HL-60 (cell line): ENCODE measurements at regions not wholly inside any gene's neighbourhood (a gene's known extent, or its start where the extent isn't known, plus 50 kb on each side); places are given as distances from the start of the nearest gene placed in this dataset.

Experiments used
- GABPA ChIP-seq: IDR thresholded peaks from 2 replicates; pipeline ENCODE4 v1.6.1; 2012; ENCODE audit warnings: low read depth
- POLR2AphosphoS5 ChIP-seq: IDR thresholded peaks from 2 replicates; pipeline ENCODE4 v1.6.1; 2012; ENCODE audit warnings: low read depth
- SPI1 ChIP-seq: IDR thresholded peaks from 2 replicates; pipeline ENCODE4 v1.6.1; 2012; ENCODE audit warnings: low read depth, mild to moderate bottlenecking, borderline replicate concordance
- TF ChIP-seq, protein P1 (sequence below): IDR thresholded peaks from one replicate; pipeline ENCODE4 v1.5.1; 2011; ENCODE audit warnings: low read length, control low read depth, inconsistent platforms; ENCODE audit not compliant: insufficient read depth
- TF ChIP-seq, protein P2 (sequence below): IDR thresholded peaks from 2 replicates; pipeline ENCODE4 v1.6.1; 2012; ENCODE audit warnings: low read depth; ENCODE audit not compliant: insufficient replicate concordance

DNA sequence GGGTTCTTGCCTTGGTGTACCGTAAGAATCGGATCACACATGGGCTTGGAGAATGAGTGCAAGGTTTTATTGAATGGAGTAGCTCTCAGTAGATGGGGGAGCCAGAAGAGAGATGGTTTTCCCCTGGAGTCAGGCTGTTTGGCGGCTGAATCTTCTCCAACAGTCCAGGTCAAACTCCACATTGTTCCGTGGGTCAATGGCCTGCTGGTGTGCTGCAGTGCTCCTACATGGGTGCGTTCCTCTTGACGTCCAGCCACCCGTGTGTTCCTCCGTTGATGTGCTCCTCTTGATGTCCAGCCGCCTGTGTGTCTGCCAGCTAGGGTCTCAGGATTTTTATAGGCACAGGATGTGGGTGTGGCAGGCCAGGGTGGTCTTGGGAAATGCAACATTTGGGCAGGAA is 69.3 kb upstream of the AGBL1 start:
- no peak for TF ChIP-seq GABPA
- TF ChIP-seq, protein P1, sequence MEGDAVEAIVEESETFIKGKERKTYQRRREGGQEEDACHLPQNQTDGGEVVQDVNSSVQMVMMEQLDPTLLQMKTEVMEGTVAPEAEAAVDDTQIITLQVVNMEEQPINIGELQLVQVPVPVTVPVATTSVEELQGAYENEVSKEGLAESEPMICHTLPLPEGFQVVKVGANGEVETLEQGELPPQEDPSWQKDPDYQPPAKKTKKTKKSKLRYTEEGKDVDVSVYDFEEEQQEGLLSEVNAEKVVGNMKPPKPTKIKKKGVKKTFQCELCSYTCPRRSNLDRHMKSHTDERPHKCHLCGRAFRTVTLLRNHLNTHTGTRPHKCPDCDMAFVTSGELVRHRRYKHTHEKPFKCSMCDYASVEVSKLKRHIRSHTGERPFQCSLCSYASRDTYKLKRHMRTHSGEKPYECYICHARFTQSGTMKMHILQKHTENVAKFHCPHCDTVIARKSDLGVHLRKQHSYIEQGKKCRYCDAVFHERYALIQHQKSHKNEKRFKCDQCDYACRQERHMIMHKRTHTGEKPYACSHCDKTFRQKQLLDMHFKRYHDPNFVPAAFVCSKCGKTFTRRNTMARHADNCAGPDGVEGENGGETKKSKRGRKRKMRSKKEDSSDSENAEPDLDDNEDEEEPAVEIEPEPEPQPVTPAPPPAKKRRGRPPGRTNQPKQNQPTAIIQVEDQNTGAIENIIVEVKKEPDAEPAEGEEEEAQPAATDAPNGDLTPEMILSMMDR, result no peak
- TF ChIP-seq, protein P2, sequence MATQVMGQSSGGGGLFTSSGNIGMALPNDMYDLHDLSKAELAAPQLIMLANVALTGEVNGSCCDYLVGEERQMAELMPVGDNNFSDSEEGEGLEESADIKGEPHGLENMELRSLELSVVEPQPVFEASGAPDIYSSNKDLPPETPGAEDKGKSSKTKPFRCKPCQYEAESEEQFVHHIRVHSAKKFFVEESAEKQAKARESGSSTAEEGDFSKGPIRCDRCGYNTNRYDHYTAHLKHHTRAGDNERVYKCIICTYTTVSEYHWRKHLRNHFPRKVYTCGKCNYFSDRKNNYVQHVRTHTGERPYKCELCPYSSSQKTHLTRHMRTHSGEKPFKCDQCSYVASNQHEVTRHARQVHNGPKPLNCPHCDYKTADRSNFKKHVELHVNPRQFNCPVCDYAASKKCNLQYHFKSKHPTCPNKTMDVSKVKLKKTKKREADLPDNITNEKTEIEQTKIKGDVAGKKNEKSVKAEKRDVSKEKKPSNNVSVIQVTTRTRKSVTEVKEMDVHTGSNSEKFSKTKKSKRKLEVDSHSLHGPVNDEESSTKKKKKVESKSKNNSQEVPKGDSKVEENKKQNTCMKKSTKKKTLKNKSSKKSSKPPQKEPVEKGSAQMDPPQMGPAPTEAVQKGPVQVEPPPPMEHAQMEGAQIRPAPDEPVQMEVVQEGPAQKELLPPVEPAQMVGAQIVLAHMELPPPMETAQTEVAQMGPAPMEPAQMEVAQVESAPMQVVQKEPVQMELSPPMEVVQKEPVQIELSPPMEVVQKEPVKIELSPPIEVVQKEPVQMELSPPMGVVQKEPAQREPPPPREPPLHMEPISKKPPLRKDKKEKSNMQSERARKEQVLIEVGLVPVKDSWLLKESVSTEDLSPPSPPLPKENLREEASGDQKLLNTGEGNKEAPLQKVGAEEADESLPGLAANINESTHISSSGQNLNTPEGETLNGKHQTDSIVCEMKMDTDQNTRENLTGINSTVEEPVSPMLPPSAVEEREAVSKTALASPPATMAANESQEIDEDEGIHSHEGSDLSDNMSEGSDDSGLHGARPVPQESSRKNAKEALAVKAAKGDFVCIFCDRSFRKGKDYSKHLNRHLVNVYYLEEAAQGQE, result no peak
- TF ChIP-seq POLR2AphosphoS5, result no peak
- TF ChIP-seq SPI1, result no peak
